ENCODE measurements at regions not wholly inside any gene's neighbourhood (a gene's known extent, or its start where the extent isn't known, plus 50 kb on each side); places are given as distances from the start of the nearest gene placed in this dataset.

- Histone ChIP-seq H3K27me3 (ENCODE audit: insufficient read depth, poor library complexity, severe bottlenecking) (no peaks in the 10 kb centered on the region), H3K27ac (replicated peaks) (no peak overlapping the region)
- no peak for DNase-seq (ENCODE audit: low read depth in 1 of 2, low spot score in 1 of 2)
These were observed 441.5 kb upstream of the SPRY2 start for GRCh38 chr13:80782441-80782840.

DNA sequence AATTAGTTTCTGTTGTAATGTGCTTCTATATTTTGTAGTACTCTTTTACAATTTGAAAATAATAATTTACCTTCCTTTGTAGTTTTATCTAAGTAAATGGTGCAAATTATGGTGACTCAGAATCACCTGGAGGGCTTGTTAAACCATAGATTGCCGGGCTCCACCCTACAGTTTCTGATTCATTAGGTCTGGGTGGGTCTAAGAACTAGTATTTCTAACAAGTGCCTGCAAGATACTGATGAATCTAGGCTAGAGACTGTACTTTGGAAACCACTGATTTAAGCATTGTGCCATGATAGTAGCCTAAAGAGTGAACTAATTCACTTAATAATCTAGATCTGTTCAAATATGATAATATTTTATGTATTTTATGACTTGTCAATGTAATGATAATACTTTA is 437.4 kb upstream of the SPRY2 start:
- H3K4me3 ChIP-seq (replicated peaks; ENCODE audit: insufficient read depth, low read length) = no peak overlapping the region
- no peak for DNase-seq (ENCODE audit: low read depth in 1 of 2, low spot score in 1 of 2)
- TF ChIP-seq REST (IDR thresholded peaks at IDR 0.05; ENCODE audit: insufficient replicate concordance, low read depth) = no peak
- TF ChIP-seq POLR2AphosphoS5 (IDR thresholded peaks at IDR 0.05; ENCODE audit: low read depth) = no peak
- no peak for TF ChIP-seq GABPA (IDR thresholded peaks at IDR 0.05; ENCODE audit: low read depth)
- TF ChIP-seq SPI1 (IDR thresholded peaks at IDR 0.05; ENCODE audit: borderline replicate concordance, low read depth) = no peak
- TF ChIP-seq, protein P1, sequence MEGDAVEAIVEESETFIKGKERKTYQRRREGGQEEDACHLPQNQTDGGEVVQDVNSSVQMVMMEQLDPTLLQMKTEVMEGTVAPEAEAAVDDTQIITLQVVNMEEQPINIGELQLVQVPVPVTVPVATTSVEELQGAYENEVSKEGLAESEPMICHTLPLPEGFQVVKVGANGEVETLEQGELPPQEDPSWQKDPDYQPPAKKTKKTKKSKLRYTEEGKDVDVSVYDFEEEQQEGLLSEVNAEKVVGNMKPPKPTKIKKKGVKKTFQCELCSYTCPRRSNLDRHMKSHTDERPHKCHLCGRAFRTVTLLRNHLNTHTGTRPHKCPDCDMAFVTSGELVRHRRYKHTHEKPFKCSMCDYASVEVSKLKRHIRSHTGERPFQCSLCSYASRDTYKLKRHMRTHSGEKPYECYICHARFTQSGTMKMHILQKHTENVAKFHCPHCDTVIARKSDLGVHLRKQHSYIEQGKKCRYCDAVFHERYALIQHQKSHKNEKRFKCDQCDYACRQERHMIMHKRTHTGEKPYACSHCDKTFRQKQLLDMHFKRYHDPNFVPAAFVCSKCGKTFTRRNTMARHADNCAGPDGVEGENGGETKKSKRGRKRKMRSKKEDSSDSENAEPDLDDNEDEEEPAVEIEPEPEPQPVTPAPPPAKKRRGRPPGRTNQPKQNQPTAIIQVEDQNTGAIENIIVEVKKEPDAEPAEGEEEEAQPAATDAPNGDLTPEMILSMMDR (IDR thresholded peaks at IDR 0.05; ENCODE audit: insufficient read depth, low read length) = no peak
- no peak overlapping the region for H3K27ac ChIP-seq (replicated peaks)
- no peaks in the 10 kb centered on the region for H3K27me3 ChIP-seq (ENCODE audit: insufficient read depth, poor library complexity, severe bottlenecking)

More at GRCh38 chr13:80782441-80782840, 441.5 kb upstream of the SPRY2 start:
- H3K4me3 ChIP-seq (replicated peaks; ENCODE audit: insufficient read depth, low read length) = no peak overlapping the region
- no peak for TF ChIP-seq POLR2AphosphoS5 (IDR thresholded peaks at IDR 0.05; ENCODE audit: low read depth)
- TF ChIP-seq REST (IDR thresholded peaks at IDR 0.05; ENCODE audit: insufficient replicate concordance, low read depth) = no peak
- TF ChIP-seq, protein P1 (IDR thresholded peaks at IDR 0.05; ENCODE audit: insufficient read depth, low read length) = no peak
- TF ChIP-seq GABPA (IDR thresholded peaks at IDR 0.05; ENCODE audit: low read depth) = no peak
- TF ChIP-seq SPI1 (IDR thresholded peaks at IDR 0.05; ENCODE audit: borderline replicate concordance, low read depth) = no peak

- H3K27ac ChIP-seq (replicated peaks) = no peak overlapping the region
- DNase-seq (ENCODE audit: low read depth in 1 of 2, low spot score in 1 of 2) = no peak
- no peak for TF ChIP-seq POLR2AphosphoS5 (IDR thresholded peaks at IDR 0.05; ENCODE audit: low read depth)
- no peak for TF ChIP-seq REST (IDR thresholded peaks at IDR 0.05; ENCODE audit: insufficient replicate concordance, low read depth)
- TF ChIP-seq, protein P1 (IDR thresholded peaks at IDR 0.05; ENCODE audit: insufficient read depth, low read length) = no peak
- no peak for TF ChIP-seq GABPA (IDR thresholded peaks at IDR 0.05; ENCODE audit: low read depth)
- no peak for TF ChIP-seq SPI1 (IDR thresholded peaks at IDR 0.05; ENCODE audit: borderline replicate concordance, low read depth)
- H3K27me3 ChIP-seq (ENCODE audit: insufficient read depth, poor library complexity, severe bottlenecking) = no peaks in the 10 kb centered on the region
- no peak overlapping the region for H3K4me3 ChIP-seq (replicated peaks; ENCODE audit: insufficient read depth, low read length)
These were observed 416.8 kb upstream of the SPRY2 start for GRCh38 chr13:80757694-80758093.

Data from HL-60 (cell line).